ENCODE measurements at regions not wholly inside any gene's neighbourhood (a gene's known extent, or its start where the extent isn't known, plus 50 kb on each side); places are given as distances from the start of the nearest gene placed in this dataset.
"Not testable (repeated sequence)": the region's sequence is repeated elsewhere in the genome, so short reads cannot be mapped to it uniquely, and the experiment has no call there.

- FAIRE-seq: no peak
These were observed 182.8 kb downstream of the DEPDC1B start for GRCh38 chr5:60517094-60517694.

GRCh38 chr5:60516688-60517087 is 183.3 kb downstream of the DEPDC1B start:
- no peak for FAIRE-seq

- no peak for FAIRE-seq
These were observed 185.8 kb downstream of the DEPDC1B start for GRCh38 chr5:60514152-60514551.

GRCh38 chr5:60512117-60512516 is 187.8 kb downstream of the DEPDC1B start:
- no peak for FAIRE-seq

- no peak for FAIRE-seq
These were observed 189.3 kb downstream of the DEPDC1B start for GRCh38 chr5:60510663-60511062.

GRCh38 chr5:60510049-60510448 is 189.9 kb downstream of the DEPDC1B start:
- FAIRE-seq: no peak

- no peak for FAIRE-seq
These were observed 190.4 kb downstream of the DEPDC1B start for GRCh38 chr5:60509519-60509918.

- no peak for FAIRE-seq
These were observed 192.3 kb downstream of the DEPDC1B start for GRCh38 chr5:60507687-60508086.

GRCh38 chr5:60505373-60506171 is 194.4 kb downstream of the DEPDC1B start:
- no peak for FAIRE-seq

- FAIRE-seq: no peak
These were observed 195.6 kb downstream of the DEPDC1B start for GRCh38 chr5:60504342-60504741.

- no peak for FAIRE-seq
These were observed 196.2 kb downstream of the DEPDC1B start for GRCh38 chr5:60503771-60504170.

- FAIRE-seq: no peak
These were observed 202.1 kb downstream of the DEPDC1B start for GRCh38 chr5:60497706-60498500.

GRCh38 chr5:60495644-60496520 is 204.1 kb downstream of the DEPDC1B start:
- FAIRE-seq: no peak

GRCh38 chr5:60494635-60495034 is 205.3 kb downstream of the DEPDC1B start:
- FAIRE-seq: no peak

- FAIRE-seq: no peak
These were observed 205.8 kb downstream of the DEPDC1B start for GRCh38 chr5:60494144-60494543.

GRCh38 chr5:60493372-60493771 is 206.6 kb downstream of the DEPDC1B start:
- no peak for FAIRE-seq

- FAIRE-seq: no peak
These were observed 207.0 kb downstream of the DEPDC1B start for GRCh38 chr5:60492958-60493357.

- not testable (repeated sequence) for FAIRE-seq
These were observed 207.6 kb downstream of the DEPDC1B start for GRCh38 chr5:60492358-60492757.

GRCh38 chr5:60490597-60491166 is 209.3 kb downstream of the DEPDC1B start:
- FAIRE-seq: no peak

- no peak for FAIRE-seq
These were observed 210.1 kb downstream of the DEPDC1B start for GRCh38 chr5:60489856-60490255.

- FAIRE-seq: no peak
These were observed 210.6 kb downstream of the DEPDC1B start for GRCh38 chr5:60489377-60489776.

GRCh38 chr5:60488466-60489130 is 211.4 kb downstream of the DEPDC1B start:
- no peak for FAIRE-seq
